ENCODE measurements at regions not wholly inside any gene's neighbourhood (a gene's known extent, or its start where the extent isn't known, plus 50 kb on each side); places are given as distances from the start of the nearest gene placed in this dataset.

DNA sequence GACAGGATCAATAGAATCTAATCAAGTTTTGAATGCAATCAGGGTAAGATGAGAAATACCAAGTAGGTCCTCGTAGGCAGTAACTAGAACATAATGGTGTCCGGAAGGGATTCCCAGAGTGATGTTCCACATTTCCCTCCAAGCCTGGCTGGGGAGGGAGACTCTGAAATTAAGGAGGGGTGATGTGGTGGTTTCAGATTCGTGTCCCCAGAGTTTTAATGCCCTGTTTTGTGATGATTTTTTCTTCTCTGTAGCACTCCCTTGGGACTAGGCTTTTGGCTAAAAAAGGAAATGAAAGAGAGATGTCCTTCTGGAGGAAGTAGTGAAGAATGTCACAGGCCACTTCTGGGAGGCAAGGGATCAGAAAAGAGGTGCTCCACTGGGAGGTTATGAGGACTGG, 108.3 kb upstream of the CACNA2D3 start:
- TF ChIP-seq, protein P1, sequence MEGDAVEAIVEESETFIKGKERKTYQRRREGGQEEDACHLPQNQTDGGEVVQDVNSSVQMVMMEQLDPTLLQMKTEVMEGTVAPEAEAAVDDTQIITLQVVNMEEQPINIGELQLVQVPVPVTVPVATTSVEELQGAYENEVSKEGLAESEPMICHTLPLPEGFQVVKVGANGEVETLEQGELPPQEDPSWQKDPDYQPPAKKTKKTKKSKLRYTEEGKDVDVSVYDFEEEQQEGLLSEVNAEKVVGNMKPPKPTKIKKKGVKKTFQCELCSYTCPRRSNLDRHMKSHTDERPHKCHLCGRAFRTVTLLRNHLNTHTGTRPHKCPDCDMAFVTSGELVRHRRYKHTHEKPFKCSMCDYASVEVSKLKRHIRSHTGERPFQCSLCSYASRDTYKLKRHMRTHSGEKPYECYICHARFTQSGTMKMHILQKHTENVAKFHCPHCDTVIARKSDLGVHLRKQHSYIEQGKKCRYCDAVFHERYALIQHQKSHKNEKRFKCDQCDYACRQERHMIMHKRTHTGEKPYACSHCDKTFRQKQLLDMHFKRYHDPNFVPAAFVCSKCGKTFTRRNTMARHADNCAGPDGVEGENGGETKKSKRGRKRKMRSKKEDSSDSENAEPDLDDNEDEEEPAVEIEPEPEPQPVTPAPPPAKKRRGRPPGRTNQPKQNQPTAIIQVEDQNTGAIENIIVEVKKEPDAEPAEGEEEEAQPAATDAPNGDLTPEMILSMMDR (conservative IDR thresholded peaks at IDR 0.05 in 1 of 2, IDR thresholded peaks at IDR 0.05 in 1 of 2; ENCODE audit: low read depth in 1 of 2, low read length in 2 of 2), result no peak
- no peak for TF ChIP-seq EZH2 (IDR thresholded peaks at IDR 0.05; ENCODE audit: low read length, missing control alignments)

Measured in fibroblast of lung (primary cell).